ENCODE measurements at regions not wholly inside any gene's neighbourhood (a gene's known extent, or its start where the extent isn't known, plus 50 kb on each side); places are given as distances from the start of the nearest gene placed in this dataset.

- no peak for TF ChIP-seq CTCF (IDR thresholded peaks at IDR 0.05; ENCODE audit: insufficient read depth, low read length, poor library complexity, severe bottlenecking)
- TF ChIP-seq EZH2phosphoT487 (conservative IDR thresholded peaks at IDR 0.05; ENCODE audit: low read length) = no peak
Observed at GRCh38 chr12:62014330-62014729, 245.9 kb upstream of the USP15 start.
